Tibial nerve (tissue), 4 donors: ENCODE measurements at regions not wholly inside any gene's neighbourhood (a gene's known extent, or its start where the extent isn't known, plus 50 kb on each side); places are given as distances from the start of the nearest gene placed in this dataset.

Experiments used
- DNase-seq, 2 donors: peaks; one replicate each; pipeline ENCODE4 v3.0.0-alpha.2; 2019; ENCODE audit warnings: low spot score in 2 of 2
- H3K27ac ChIP-seq, 4 donors: fragments of 200-600 bp; sonication (generic) in 3 of 4; one replicate each; pipeline ENCODE4 v1.5.1; 2017 to 2019; ENCODE audit warnings: mild to moderate bottlenecking in 1 of 4
- H3K27me3 ChIP-seq, 2 donors: fragments of 200-600 bp; sonication (generic) in 1 of 2; one replicate each; pipeline versions ENCODE4 v1.5.1 to v1.6.0; 2017 to 2019
- H3K36me3 ChIP-seq, 3 donors: fragments of 200-600 bp; sonication (generic); one replicate each; pipeline ENCODE4 v1.5.1; 2018 to 2019
- H3K4me1 ChIP-seq, 4 donors: fragments of 200-600 bp; sonication (generic) in 3 of 4; one replicate each; pipeline ENCODE4 v1.5.1; 2017 to 2019
- H3K4me3 ChIP-seq, 4 donors: fragments of 200-600 bp; sonication (generic) in 3 of 4; one replicate each; pipeline ENCODE4 v1.5.1; 2017 to 2019; ENCODE audit warnings: mild to moderate bottlenecking in 1 of 4, moderate library complexity in 1 of 4
- H3K9me3 ChIP-seq, 4 donors: fragments of 200-600 bp; sonication (generic) in 3 of 4; one replicate each; pipeline ENCODE4 v1.5.1; 2017 to 2019
- EP300 ChIP-seq, 2 donors: sonication (generic); formaldehyde crosslinking; IDR thresholded peaks; one replicate each; pipeline ENCODE4 v1.6.1; 2017; ENCODE audit warnings: antibody characterized with exemption in 2 of 2, mild to moderate bottlenecking in 1 of 2
- POLR2A ChIP-seq, 2 donors: fragments of 450-650 bp; IDR thresholded peaks; one replicate each; pipeline ENCODE4 v1.6.1; 2017; ENCODE audit warnings: antibody characterized with exemption in 2 of 2, mild to moderate bottlenecking in 2 of 2, moderate library complexity in 2 of 2
- WGBS, 2 donors: methylation state at CpG; one replicate each; pipeline ENCODE4 v1.1.5; 2018; 5-methylcytosine and 5-hydroxymethylcytosine counted together
- TF ChIP-seq, protein P1 (sequence below), 5 experiments: fragments of 200-600 bp in 3 of 5; fragments of 450-650 bp in 2 of 5; sonication (generic) in 3 of 5; IDR thresholded peaks; one replicate each; pipeline ENCODE4 v1.5.1; 2016 to 2019; ENCODE audit warnings: antibody characterized with exemption in 5 of 5, mild to moderate bottlenecking in 3 of 5, moderate library complexity in 2 of 5

GRCh38 chr17:72520665-72521303 lies 400.0 kb downstream of the SOX9 start:
- no peak overlapping the region for H3K27ac ChIP-seq
- WGBS, 2 donors = 87 to 91% methylated on average over 7 of the region's 7 CpGs
- no peak overlapping the region for H3K4me3 ChIP-seq
- TF ChIP-seq, protein P1, sequence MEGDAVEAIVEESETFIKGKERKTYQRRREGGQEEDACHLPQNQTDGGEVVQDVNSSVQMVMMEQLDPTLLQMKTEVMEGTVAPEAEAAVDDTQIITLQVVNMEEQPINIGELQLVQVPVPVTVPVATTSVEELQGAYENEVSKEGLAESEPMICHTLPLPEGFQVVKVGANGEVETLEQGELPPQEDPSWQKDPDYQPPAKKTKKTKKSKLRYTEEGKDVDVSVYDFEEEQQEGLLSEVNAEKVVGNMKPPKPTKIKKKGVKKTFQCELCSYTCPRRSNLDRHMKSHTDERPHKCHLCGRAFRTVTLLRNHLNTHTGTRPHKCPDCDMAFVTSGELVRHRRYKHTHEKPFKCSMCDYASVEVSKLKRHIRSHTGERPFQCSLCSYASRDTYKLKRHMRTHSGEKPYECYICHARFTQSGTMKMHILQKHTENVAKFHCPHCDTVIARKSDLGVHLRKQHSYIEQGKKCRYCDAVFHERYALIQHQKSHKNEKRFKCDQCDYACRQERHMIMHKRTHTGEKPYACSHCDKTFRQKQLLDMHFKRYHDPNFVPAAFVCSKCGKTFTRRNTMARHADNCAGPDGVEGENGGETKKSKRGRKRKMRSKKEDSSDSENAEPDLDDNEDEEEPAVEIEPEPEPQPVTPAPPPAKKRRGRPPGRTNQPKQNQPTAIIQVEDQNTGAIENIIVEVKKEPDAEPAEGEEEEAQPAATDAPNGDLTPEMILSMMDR (IDR thresholded peaks at IDR 0.05) = no peak
- no peak for TF ChIP-seq POLR2A (IDR thresholded peaks at IDR 0.05)
- no peak for TF ChIP-seq EP300 (IDR thresholded peaks at IDR 0.05)
- H3K27me3 ChIP-seq = no peaks in the 10 kb centered on the region
- no peaks in the 10 kb centered on the region for H3K36me3 ChIP-seq
- H3K9me3 ChIP-seq = no peaks in the 10 kb centered on the region
- DNase-seq = no peak
- H3K4me1 ChIP-seq = peaks cover 0 to 38% (median 17%) of the 10 kb centered on the region in 4 donors

DNA sequence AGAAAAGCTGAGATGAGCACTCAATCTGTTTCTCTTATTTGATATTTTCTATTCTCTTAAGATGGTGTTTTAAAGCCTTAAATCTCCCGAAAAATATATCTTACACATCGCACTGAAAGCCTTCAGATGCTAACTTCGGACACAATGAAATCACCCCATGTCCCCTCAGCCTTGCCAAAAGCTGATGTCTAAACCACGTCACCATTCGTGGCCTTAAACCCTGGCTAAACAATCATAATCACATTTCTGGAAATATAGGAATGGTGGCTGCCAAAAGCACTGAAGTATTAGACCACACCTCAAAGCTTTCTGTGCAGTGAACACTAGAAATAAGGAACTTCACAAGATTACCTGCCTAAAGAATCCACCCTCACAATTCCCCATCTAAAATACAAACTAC lies 402.7 kb downstream of the SOX9 start:
- WGBS, 2 donors = 85 to 86% methylated on average over 5 of the region's 5 CpGs
- TF ChIP-seq POLR2A (IDR thresholded peaks at IDR 0.05) (no peak), EP300 (IDR thresholded peaks at IDR 0.05) (no peak)
- TF ChIP-seq, protein P1 (IDR thresholded peaks at IDR 0.05) = no peak

GRCh38 chr17:72525225-72526015 lies 404.6 kb downstream of the SOX9 start:
- H3K27me3 ChIP-seq = no peaks in the 10 kb centered on the region
- no peaks in the 10 kb centered on the region for H3K36me3 ChIP-seq
- WGBS, 2 donors = 46 to 52% methylated on average over 5 of the region's 5 CpGs
- no peak overlapping the region for H3K27ac ChIP-seq
- H3K9me3 ChIP-seq = no peaks in the 10 kb centered on the region
- TF ChIP-seq, protein P1 (IDR thresholded peaks at IDR 0.05) = no peak
- TF ChIP-seq EP300 (IDR thresholded peaks at IDR 0.05) = no peak
- no peaks in the 10 kb centered on the region for H3K4me1 ChIP-seq
- no peak overlapping the region for H3K4me3 ChIP-seq
- DNase-seq = no peak

More for the DNA sequence above, 402.7 kb downstream of the SOX9 start:
- Histone ChIP-seq H3K27me3 (no peaks in the 10 kb centered on the region), H3K4me1 (peaks cover 0 to 14% (median 5%) of the 10 kb centered on the region in 4 donors), H3K4me3 (no peak overlapping the region), H3K36me3 (no peaks in the 10 kb centered on the region), H3K9me3 (no peaks in the 10 kb centered on the region), H3K27ac (no peak overlapping the region)
- no peak for DNase-seq

GRCh38 chr17:72526769-72527168 lies 405.9 kb downstream of the SOX9 start:
- Histone ChIP-seq H3K27ac (no peak overlapping the region), H3K27me3 (no peaks in the 10 kb centered on the region), H3K36me3 (no peaks in the 10 kb centered on the region), H3K9me3 (no peaks in the 10 kb centered on the region), H3K4me3 (no peak overlapping the region), H3K4me1 (no peaks in the 10 kb centered on the region)
- no peak for DNase-seq
- 80 to 81% methylated on average over 8 of the region's 8 CpGs for WGBS, 2 donors
- TF ChIP-seq POLR2A (IDR thresholded peaks at IDR 0.05) = no peak
- TF ChIP-seq, protein P1 (IDR thresholded peaks at IDR 0.05) = no peak
- TF ChIP-seq EP300 (IDR thresholded peaks at IDR 0.05) = no peak

GRCh38 chr17:72527789-72528188 lies 407.0 kb downstream of the SOX9 start:
- Histone ChIP-seq H3K27me3 (no peaks in the 10 kb centered on the region), H3K36me3 (no peaks in the 10 kb centered on the region), H3K27ac (no peak overlapping the region), H3K4me3 (no peak overlapping the region), H3K9me3 (no peaks in the 10 kb centered on the region), H3K4me1 (no peaks in the 10 kb centered on the region)
- TF ChIP-seq EP300 (IDR thresholded peaks at IDR 0.05) (no peak), POLR2A (IDR thresholded peaks at IDR 0.05) (no peak)
- TF ChIP-seq, protein P1 (IDR thresholded peaks at IDR 0.05) = no peak
- WGBS, 2 donors = 85 to 97% methylated on average over 9 of the region's 9 CpGs
- no peak for DNase-seq
